B cell (primary cell): ENCODE measurements at regions not wholly inside any gene's neighbourhood (a gene's known extent, or its start where the extent isn't known, plus 50 kb on each side); places are given as distances from the start of the nearest gene placed in this dataset.
"Not testable (repeated sequence)": the region's sequence is repeated elsewhere in the genome, so short reads cannot be mapped to it uniquely, and the experiment has no call there.

ENCODE experiments used
- EZH2 ChIP-seq: IDR thresholded peaks from 2 replicates; pipeline ENCODE4 v1.6.1; 2012; ENCODE audit warnings: borderline replicate concordance, low read depth, mild to moderate bottlenecking, moderate library complexity, low read length; ENCODE audit not compliant: insufficient read depth, poor library complexity, severe bottlenecking
- TF ChIP-seq, protein P1 (sequence below): fragments of 200-600 bp; IDR thresholded peaks from one replicate; pipeline ENCODE4 v1.8.0; 2022; ENCODE audit warnings: antibody characterized with exemption, mild to moderate bottlenecking

DNA sequence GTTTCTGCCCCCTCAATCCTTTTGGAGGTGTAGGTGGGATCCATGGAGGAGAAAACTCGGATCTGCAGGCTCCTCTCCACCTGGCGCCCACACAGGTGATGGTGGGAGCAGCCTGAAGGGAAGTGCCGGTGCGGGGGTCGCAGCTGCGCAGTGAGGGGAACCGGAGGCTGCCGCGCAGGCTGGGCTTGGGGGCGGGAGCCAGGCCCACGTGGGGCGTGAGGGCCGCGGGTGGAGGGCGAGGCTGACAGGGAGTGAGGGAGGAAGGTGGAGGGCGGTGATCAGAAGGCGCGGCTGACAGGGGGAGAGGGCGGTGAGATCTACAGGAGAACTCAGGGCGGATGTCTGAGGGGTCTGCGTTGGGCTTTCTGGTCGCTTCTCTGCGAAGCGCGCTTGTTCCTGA lies 414.7 kb upstream of the NPAP1 start:
- TF ChIP-seq, protein P1, sequence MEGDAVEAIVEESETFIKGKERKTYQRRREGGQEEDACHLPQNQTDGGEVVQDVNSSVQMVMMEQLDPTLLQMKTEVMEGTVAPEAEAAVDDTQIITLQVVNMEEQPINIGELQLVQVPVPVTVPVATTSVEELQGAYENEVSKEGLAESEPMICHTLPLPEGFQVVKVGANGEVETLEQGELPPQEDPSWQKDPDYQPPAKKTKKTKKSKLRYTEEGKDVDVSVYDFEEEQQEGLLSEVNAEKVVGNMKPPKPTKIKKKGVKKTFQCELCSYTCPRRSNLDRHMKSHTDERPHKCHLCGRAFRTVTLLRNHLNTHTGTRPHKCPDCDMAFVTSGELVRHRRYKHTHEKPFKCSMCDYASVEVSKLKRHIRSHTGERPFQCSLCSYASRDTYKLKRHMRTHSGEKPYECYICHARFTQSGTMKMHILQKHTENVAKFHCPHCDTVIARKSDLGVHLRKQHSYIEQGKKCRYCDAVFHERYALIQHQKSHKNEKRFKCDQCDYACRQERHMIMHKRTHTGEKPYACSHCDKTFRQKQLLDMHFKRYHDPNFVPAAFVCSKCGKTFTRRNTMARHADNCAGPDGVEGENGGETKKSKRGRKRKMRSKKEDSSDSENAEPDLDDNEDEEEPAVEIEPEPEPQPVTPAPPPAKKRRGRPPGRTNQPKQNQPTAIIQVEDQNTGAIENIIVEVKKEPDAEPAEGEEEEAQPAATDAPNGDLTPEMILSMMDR, result not testable (repeated sequence)
- not testable (repeated sequence) for TF ChIP-seq EZH2
